Amygdala (tissue), 56 donors: ENCODE measurements at regions not wholly inside any gene's neighbourhood (a gene's known extent, or its start where the extent isn't known, plus 50 kb on each side); places are given as distances from the start of the nearest gene placed in this dataset.
A peak's percentile ranks its signal among the peaks of the same experiment; 100 is the strongest.
"Not testable (repeated sequence)": the region's sequence is repeated elsewhere in the genome, so short reads cannot be mapped to it uniquely, and the experiment has no call there.

Experiments used
- DNase-seq, 56 donors: peaks; one replicate each; lab custom pipeline; 2025; lab: John Stamatoyannopoulos, UW

- no peak for DNase-seq
Observed at GRCh38 chr16:55015181-55015913, 84.7 kb downstream of the IRX5 start.

- no peak for DNase-seq
Observed at GRCh38 chr16:55016515-55016914, 85.8 kb downstream of the IRX5 start.

GRCh38 chr16:55017321-55017720, 86.7 kb downstream of the IRX5 start:
- no peak for DNase-seq

GRCh38 chr16:55018881-55019280, 88.2 kb downstream of the IRX5 start:
- DNase-seq: no peak

DNA sequence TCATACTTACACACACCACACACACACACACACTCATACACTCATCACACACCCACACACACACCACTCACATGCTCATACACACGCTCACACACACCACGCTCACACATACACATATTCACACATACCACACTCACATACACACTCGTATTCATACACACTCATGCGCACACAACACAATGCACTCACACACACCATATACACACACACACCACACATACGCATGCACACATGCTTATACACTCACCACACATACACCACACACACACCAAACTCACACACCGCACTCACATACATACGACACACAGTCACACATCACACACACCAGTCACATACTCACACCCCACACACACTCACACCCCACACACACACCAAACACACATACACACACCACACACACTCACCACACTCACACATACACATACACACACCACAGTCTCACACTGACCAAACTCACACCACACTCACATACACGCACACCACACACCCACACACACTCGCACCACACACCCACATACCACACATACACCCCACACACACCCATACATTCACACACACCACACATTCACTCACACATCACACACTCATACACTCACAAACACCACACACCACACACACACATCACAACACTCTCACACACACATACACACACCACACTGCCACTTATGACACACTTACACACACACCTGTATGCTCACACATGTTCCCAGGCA, 88.9 kb downstream of the IRX5 start:
- no peak for DNase-seq

DNA sequence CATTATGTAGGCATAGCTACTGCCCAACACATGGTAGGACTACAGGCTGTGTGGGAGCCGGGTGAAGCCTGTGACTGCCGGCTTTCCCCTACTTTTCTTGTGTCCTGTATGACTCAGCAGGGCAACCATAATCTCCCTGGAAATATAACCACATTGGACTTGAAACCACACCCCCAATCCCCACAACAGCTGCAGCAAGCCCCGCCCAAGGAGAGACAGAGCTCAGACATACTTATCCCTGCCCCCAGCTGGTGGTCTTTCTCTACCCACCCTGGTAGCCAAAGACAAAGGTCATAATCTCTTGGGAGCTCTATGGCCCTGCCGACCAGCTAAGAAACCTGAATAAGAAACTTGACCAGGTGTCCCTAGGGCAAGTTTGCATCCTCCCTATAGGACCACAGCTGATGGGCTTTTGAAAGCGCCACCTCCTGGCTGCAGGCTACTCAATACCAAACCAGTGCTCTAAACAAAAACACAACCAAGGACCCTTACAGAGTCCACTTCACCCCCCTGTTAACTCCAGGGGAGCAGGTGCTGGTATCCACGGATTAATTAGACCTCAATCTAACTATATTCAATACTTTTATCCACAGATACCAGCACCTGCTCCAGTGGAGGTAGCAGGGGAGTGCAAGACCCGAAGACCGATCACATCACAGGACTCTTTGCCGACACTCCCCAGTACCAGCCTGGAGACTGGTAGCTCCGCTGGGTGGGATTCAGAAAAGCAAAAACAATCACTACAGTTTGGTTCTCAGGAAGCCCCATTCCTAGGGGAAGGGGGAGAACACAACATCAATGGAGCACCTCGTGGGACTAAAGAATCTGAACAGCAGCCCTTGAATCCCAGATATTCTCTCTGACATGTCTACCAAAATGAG, 91.2 kb downstream of the IRX5 start:
- no peak for DNase-seq

GRCh38 chr16:55027260-55027659, 96.6 kb downstream of the IRX5 start:
- DNase-seq: not testable (repeated sequence)

- no peak for DNase-seq
Observed at GRCh38 chr16:55029509-55029908, 98.8 kb downstream of the IRX5 start.

DNA sequence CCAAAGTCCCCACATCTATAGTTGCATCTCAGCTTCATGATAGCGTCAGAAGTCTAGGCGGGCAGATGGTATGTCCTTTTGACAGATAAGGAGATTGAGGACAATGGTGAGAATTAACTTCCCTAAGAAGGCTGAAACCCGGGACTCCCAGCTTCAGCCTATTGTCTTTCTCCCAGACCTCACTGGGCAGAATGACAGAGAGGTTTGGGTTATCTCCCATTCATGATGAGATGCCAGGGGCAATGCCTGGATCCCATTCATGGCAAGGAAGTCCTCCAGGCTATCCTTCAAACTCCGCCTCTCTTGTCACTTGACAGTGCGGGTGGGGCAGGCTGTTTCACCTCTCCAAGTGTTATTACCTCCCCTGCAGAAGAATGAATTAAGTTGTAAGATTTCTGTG, 100.3 kb downstream of the IRX5 start:
- no peak for DNase-seq

DNA sequence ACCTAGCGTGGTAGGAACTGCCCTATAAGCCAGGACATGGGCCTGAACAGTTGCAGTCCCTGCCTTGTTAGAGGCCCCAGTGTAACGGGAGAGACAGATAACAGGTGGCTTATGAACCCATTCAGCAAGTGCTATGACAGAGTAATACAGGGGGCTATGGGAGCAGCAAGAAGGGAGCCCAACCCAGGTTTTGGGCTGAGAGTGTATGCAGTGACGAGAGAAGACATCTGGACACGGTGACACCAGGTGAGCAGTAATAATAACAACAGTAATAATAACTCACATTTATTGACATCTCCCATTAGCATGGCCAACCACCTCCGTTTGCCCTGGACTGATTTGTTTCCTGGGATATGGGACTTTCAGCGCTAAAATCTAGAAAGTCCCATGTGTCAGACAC, 100.8 kb downstream of the IRX5 start:
- DNase-seq: no peak

- DNase-seq: no peak
Observed at GRCh38 chr16:55033225-55034156, 102.8 kb downstream of the IRX5 start.

DNA sequence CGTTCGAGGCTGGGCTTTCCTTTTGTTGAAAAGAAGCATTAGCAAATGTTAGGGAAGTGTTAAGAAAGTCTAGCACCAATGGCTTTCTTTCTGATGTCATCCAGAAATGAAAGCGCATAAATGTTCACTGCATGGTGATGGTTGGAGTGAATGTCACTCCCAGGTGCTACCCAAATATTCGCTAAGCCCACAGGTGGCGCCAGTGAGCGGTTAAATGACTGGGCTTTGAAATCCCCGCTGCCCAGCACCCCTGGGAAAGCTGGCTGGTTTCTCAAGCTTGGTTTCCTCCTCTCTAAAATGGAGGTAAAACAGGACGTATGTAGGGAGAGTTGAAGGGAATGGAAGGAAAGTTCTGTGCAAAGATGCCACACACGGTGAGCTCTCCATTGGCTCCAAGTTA, 104.4 kb downstream of the IRX5 start:
- DNase-seq: peak in 2 of 56 donors; percentile 5 to 28

DNA sequence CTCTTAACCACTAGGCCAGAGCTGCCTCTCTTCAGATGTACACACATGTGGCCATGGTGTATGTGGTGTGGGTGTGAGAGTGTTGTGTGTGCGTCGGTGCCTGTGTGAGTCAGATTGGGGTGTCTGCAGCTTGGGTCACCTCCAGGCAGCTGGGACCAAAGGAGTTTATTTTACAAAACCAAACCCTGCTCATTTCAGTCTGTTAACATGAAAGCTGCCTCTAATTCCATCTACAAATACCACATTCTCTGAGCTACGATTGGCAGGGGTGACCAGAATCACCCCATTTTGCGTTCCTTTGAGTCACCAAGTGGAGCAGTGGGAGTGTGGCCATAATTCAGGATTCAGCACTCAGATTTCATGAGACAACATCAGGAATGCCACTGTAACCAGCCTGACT, 105.3 kb downstream of the IRX5 start:
- DNase-seq: no peak

DNA sequence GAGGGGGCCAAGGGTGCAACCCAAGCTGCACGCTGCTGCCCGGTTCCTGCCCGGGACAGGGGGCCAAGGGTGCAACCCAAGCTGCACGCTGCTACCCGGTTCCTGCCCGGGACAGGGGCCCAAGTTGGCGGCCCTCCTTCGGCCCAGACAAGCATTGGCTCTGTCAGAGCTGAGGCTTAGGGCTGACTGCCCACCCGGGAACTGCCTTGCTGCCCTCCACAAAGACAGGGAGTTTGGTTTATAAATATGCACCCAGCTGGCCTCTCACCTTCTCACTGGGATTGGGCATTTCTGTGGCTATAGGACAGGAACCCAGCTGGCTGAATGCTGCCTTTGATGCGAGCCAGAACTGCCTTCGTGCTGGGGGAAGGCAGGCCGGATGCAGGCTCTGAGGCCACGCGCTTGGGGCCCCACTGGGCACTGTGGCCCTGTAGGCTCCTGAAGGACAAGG, 105.7 kb downstream of the IRX5 start:
- no peak for DNase-seq

- DNase-seq: no peak
Observed at GRCh38 chr16:55037046-55037445, 106.4 kb downstream of the IRX5 start.

- no peak for DNase-seq
Observed at GRCh38 chr16:55037966-55038365, 107.3 kb downstream of the IRX5 start.

DNA sequence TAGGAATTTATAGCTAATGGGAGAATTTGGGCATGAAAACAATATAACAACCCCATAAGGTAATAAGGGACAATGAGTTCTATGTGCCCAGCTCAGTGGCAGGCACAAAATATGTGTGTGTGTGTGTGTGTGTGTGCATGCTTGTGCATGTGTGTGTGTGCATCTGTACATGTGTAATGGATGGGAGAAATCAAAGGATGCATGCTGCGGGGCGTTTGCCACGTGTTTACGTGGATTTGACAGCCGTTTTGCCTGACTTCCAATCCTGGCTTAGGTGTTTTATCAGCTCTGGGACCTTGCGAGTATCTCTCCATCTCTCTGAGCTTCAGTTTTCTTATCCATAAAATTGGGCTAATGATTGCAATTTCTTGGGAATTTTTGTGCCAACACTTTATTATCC, 108.4 kb downstream of the IRX5 start:
- no peak for DNase-seq

DNA sequence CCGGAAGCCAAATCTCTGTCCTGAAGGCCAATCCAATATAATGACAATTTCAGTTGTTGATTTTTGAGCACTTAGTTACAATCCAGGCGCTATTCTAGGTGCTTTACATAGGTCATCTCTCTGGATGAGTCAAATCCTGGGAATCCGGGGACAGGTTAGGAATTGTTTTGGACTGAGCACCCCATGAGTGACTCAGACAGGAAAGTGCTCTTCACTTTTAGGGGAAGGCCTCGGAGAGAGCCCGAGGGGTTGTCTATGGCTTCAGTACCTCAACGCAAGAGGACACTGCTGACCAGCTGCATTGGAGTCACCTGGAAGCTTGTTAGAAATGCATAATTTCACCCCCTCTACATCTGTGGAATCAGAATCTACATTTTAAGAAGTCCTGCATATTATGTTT, 108.8 kb downstream of the IRX5 start:
- DNase-seq: no peak

DNA sequence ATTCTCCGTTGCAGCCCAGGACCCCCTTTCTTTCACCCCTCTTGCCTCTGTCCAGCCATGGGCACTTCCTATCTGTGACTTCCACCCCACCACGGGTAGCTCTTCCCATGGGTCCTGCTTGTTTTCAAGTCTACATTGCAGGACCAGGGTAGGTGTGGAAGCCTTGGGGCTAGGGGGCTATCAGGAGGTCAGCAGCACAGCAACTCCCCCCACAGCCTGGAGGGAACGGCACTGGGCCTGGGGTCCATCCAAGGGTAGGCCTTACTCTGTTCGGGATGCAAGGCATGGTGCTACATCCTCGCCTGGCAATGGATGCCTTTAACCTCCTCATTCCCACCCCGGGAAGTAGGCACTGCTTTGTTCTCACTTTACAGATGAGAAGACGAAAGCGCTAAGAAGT, 109.3 kb downstream of the IRX5 start:
- no peak for DNase-seq
